PFSK-1 (cell line): ENCODE measurements at regions not wholly inside any gene's neighbourhood (a gene's known extent, or its start where the extent isn't known, plus 50 kb on each side); places are given as distances from the start of the nearest gene placed in this dataset.

Experiments used
- POLR2AphosphoS5 ChIP-seq: IDR thresholded peaks from 2 replicates; pipeline ENCODE4 v1.6.1; 2012; ENCODE audit warnings: low read depth, mild to moderate bottlenecking, control low read depth, low read length, moderate library complexity
- REST ChIP-seq, 2 experiments: IDR thresholded peaks; 2 replicates each; pipeline versions ENCODE4 v1.6.1 to v1.8.0; 2011 to 2012; ENCODE audit warnings: low read depth in 2 of 2, low read length in 2 of 2, control low read depth in 1 of 2, inconsistent platforms in 1 of 2, mild to moderate bottlenecking in 1 of 2, moderate library complexity in 1 of 2; ENCODE audit not compliant: insufficient read depth in 1 of 2
- TAF1 ChIP-seq: IDR thresholded peaks from 2 replicates; pipeline ENCODE4 v1.6.1; 2012; ENCODE audit warnings: low read length, control low read depth, borderline replicate concordance; ENCODE audit not compliant: insufficient read depth

GRCh38 chr4:14294611-14295010 is 667.1 kb upstream of the BOD1L1 start:
- TF ChIP-seq TAF1 (no peak), POLR2AphosphoS5 (no peak), REST (IDR thresholded peaks at IDR 0.05; ENCODE audit: insufficient read depth in 1 of 2, low read depth in 2 of 2, low read length in 2 of 2) (no peak)
